Astrocyte (in vitro differentiated cells and primary cell): ENCODE measurements at regions not wholly inside any gene's neighbourhood (a gene's known extent, or its start where the extent isn't known, plus 50 kb on each side); places are given as distances from the start of the nearest gene placed in this dataset.

Experiments used
- DNase-seq: peaks from one replicate; pipeline ENCODE4 v3.0.0-alpha.2; 2010; ENCODE audit warnings: low read depth
- FAIRE-seq: peaks from 2 replicates; lab custom pipeline; 2011; peaks lifted over from hg19 to GRCh38; lab: Jason Lieb, UNC
- H2AFZ ChIP-seq: 2 replicates; pipeline ENCODE4 v1.6.0; 2012; ENCODE audit warnings: low read depth, low read length, inconsistent platforms
- H3K27ac ChIP-seq: 2 replicates; pipeline ENCODE4 v1.5.1; 2011; ENCODE audit warnings: low read depth, low read length, inconsistent platforms
- H3K27me3 ChIP-seq: 2 replicates; pipeline ENCODE4 v1.6.0; 2011; ENCODE audit warnings: low read length, inconsistent platforms; ENCODE audit not compliant: insufficient read depth
- H3K36me3 ChIP-seq: 2 replicates; pipeline ENCODE4 v1.5.1; 2011; ENCODE audit warnings: low read length, inconsistent platforms; ENCODE audit not compliant: insufficient read depth
- H3K4me1 ChIP-seq: 2 replicates; pipeline ENCODE4 v1.5.1; 2011; ENCODE audit warnings: low read length, inconsistent platforms; ENCODE audit not compliant: insufficient read depth
- H3K4me2 ChIP-seq: 2 replicates; pipeline ENCODE4 v1.6.0; 2012; ENCODE audit warnings: low read length, inconsistent platforms
- H3K4me3 ChIP-seq: 2 replicates; pipeline ENCODE4 v1.5.1; 2011; ENCODE audit warnings: low read depth, mild to moderate bottlenecking, low read length, inconsistent platforms; ENCODE audit not compliant: insufficient read depth
- H3K79me2 ChIP-seq: 2 replicates; pipeline ENCODE4 v1.6.0; 2012; ENCODE audit warnings: mild to moderate bottlenecking, low read length, inconsistent platforms; ENCODE audit not compliant: insufficient read depth
- H3K9ac ChIP-seq: 2 replicates; pipeline ENCODE4 v1.6.0; 2012; ENCODE audit warnings: mild to moderate bottlenecking, low read length, inconsistent platforms
- H3K9me3 ChIP-seq: 2 replicates; pipeline ENCODE4 v1.5.1; 2012; ENCODE audit warnings: low read depth, mild to moderate bottlenecking, low read length, inconsistent platforms; ENCODE audit not compliant: insufficient read depth
- H4K20me1 ChIP-seq: 2 replicates; pipeline ENCODE4 v1.6.0; 2012; ENCODE audit warnings: low read length, inconsistent platforms; ENCODE audit not compliant: insufficient read depth
- H3K27ac Mint-ChIP-seq: one replicate; pipeline ENCODE4 v1.8.0; 2021; ENCODE audit warnings: mild to moderate bottlenecking, mixed read lengths; ENCODE audit not compliant: unreplicated experiment
- H3K27me3 Mint-ChIP-seq: one replicate; pipeline ENCODE4 v1.8.0; 2021; ENCODE audit warnings: low read depth, mixed read lengths; ENCODE audit not compliant: unreplicated experiment
- H3K36me3 Mint-ChIP-seq: one replicate; pipeline ENCODE4 v1.8.0; 2021; ENCODE audit warnings: low read depth, mixed read lengths; ENCODE audit not compliant: unreplicated experiment
- H3K4me1 Mint-ChIP-seq: one replicate; pipeline ENCODE4 v1.8.0; 2021; ENCODE audit warnings: low read depth, mixed read lengths; ENCODE audit not compliant: unreplicated experiment
- H3K4me3 Mint-ChIP-seq: one replicate; pipeline ENCODE4 v1.8.0; 2021; ENCODE audit warnings: mild to moderate bottlenecking, moderate library complexity, mixed read lengths; ENCODE audit not compliant: unreplicated experiment
- H3K9me3 Mint-ChIP-seq: one replicate; pipeline ENCODE4 v1.8.0; 2021; ENCODE audit warnings: mild to moderate bottlenecking, mixed read lengths; ENCODE audit not compliant: unreplicated experiment
- CTCF ChIP-seq: IDR thresholded peaks from 2 replicates; pipeline ENCODE4 v1.5.1; 2011; ENCODE audit warnings: low read depth, mild to moderate bottlenecking, inconsistent platforms, low read length, moderate library complexity; ENCODE audit not compliant: insufficient read depth
- EZH2 ChIP-seq: IDR thresholded peaks from 2 replicates; pipeline ENCODE4 v1.6.1; 2012; ENCODE audit warnings: mild to moderate bottlenecking, low read length, inconsistent platforms; ENCODE audit not compliant: insufficient read depth

GRCh38 chr20:39910536-39910935, 778.5 kb downstream of the MAFB start:
- H4K20me1 ChIP-seq, result no peaks in the 10 kb centered on the region
- H3K4me2 ChIP-seq, result no peak overlapping the region
- H3K9me3 Mint-ChIP-seq, result peaks cover 2% of the 10 kb centered on the region
- no peaks in the 10 kb centered on the region for H3K36me3 Mint-ChIP-seq
- no peak overlapping the region for H3K4me3 Mint-ChIP-seq
- H3K9ac ChIP-seq, result no peak overlapping the region
- DNase-seq (no peak), FAIRE-seq (no peak)
- peaks cover 17% of the 10 kb centered on the region for H3K27me3 ChIP-seq
- H3K27ac ChIP-seq, result no peak overlapping the region
- no peak for TF ChIP-seq CTCF
- no peak for TF ChIP-seq EZH2
- no peaks in the 10 kb centered on the region for H3K4me1 ChIP-seq
- H3K79me2 ChIP-seq, result no peaks in the 10 kb centered on the region
- H3K36me3 ChIP-seq, result no peaks in the 10 kb centered on the region
- H3K4me1 Mint-ChIP-seq, result peaks cover 10% of the 10 kb centered on the region
- H2AFZ ChIP-seq, result no peak overlapping the region
- H3K9me3 ChIP-seq, result peaks cover 2% of the 10 kb centered on the region
- no peak overlapping the region for H3K4me3 ChIP-seq
- no peak overlapping the region for H3K27ac Mint-ChIP-seq
- H3K27me3 Mint-ChIP-seq, result no peaks in the 10 kb centered on the region

- Mint-ChIP-seq H3K9me3 (peaks cover 2% of the 10 kb centered on the region), H3K36me3 (no peaks in the 10 kb centered on the region), H3K4me1 (peaks cover 5% of the 10 kb centered on the region), H3K4me3 (no peak overlapping the region), H3K27ac (no peak overlapping the region), H3K27me3 (no peaks in the 10 kb centered on the region)
- Histone ChIP-seq H3K4me2 (no peak overlapping the region), H4K20me1 (no peaks in the 10 kb centered on the region), H3K27me3 (peaks cover 24% of the 10 kb centered on the region), H3K9me3 (peaks cover 2% of the 10 kb centered on the region), H3K36me3 (no peaks in the 10 kb centered on the region), H3K27ac (no peak overlapping the region), H3K79me2 (no peaks in the 10 kb centered on the region), H3K4me3 (no peak overlapping the region), H2AFZ (no peak overlapping the region), H3K4me1 (no peaks in the 10 kb centered on the region), H3K9ac (no peak overlapping the region)
- no peak for FAIRE-seq
- TF ChIP-seq CTCF (no peak), EZH2 (no peak)
- DNase-seq, result no peak
Observed at GRCh38 chr20:39909447-39909846, 779.6 kb downstream of the MAFB start.

- H3K9ac ChIP-seq, result no peak overlapping the region
- Mint-ChIP-seq H3K4me1 (no peaks in the 10 kb centered on the region), H3K27me3 (no peaks in the 10 kb centered on the region), H3K4me3 (no peak overlapping the region), H3K27ac (no peak overlapping the region), H3K36me3 (no peaks in the 10 kb centered on the region), H3K9me3 (peaks cover 2% of the 10 kb centered on the region)
- H3K27ac ChIP-seq, result no peak overlapping the region
- H3K36me3 ChIP-seq, result no peaks in the 10 kb centered on the region
- no peaks in the 10 kb centered on the region for H3K4me1 ChIP-seq
- no peaks in the 10 kb centered on the region for H3K9me3 ChIP-seq
- H3K79me2 ChIP-seq, result no peaks in the 10 kb centered on the region
- no peak overlapping the region for H2AFZ ChIP-seq
- peaks cover 25% of the 10 kb centered on the region for H3K27me3 ChIP-seq
- no peak overlapping the region for H3K4me2 ChIP-seq
- TF ChIP-seq CTCF (no peak), EZH2 (no peak)
- no peak overlapping the region for H3K4me3 ChIP-seq
- DNase-seq (no peak), FAIRE-seq (no peak)
- H4K20me1 ChIP-seq, result no peaks in the 10 kb centered on the region
Observed at GRCh38 chr20:39904476-39905112, 784.4 kb downstream of the MAFB start.
